Stimulated activated CD4-positive, alpha-beta T cell treated with anti-CD3 and anti-CD28 coated beads, Interleukin-1b, Interleukin-23, amount 100 ng/mL, for 48 hours (primary cell): ENCODE measurements at regions not wholly inside any gene's neighbourhood (a gene's known extent, or its start where the extent isn't known, plus 50 kb on each side); places are given as distances from the start of the nearest gene placed in this dataset.

Experiments
- DNase-seq: peaks from one replicate; pipeline ENCODE4 v3.0.0-alpha.2; 2020

DNA sequence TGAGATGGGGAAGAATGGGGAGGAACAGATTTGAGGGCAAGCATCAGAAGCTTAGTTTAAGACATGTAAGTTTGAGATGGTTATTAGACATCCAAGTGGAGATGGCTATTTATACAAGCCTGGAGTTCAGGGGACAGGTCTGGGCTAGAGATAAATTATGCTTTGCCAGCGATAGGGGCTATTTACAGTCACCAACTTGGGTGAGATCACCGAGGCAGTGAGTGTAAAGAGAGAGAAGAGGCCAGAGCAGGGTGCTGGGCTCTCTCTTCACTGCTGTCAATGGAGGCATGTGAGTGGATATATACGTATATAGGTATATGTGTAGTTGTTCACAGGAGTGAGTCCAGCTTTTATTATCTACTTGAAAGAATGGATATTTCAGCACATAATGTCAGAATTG, 81.0 kb downstream of the QPCT start:
- DNase-seq, result no peak

GRCh38 chr2:37427241-37427640, 82.8 kb downstream of the QPCT start:
- DNase-seq, result no peak

GRCh38 chr2:37436323-37436722, 91.9 kb downstream of the QPCT start:
- no peak for DNase-seq

GRCh38 chr2:37439131-37439642, 94.8 kb downstream of the QPCT start:
- DNase-seq, result no peak

GRCh38 chr2:37441055-37441454, 96.6 kb downstream of the QPCT start:
- DNase-seq, result no peak

- DNase-seq, result no peak
Measured at GRCh38 chr2:37443082-37443481, 98.7 kb downstream of the QPCT start.

DNA sequence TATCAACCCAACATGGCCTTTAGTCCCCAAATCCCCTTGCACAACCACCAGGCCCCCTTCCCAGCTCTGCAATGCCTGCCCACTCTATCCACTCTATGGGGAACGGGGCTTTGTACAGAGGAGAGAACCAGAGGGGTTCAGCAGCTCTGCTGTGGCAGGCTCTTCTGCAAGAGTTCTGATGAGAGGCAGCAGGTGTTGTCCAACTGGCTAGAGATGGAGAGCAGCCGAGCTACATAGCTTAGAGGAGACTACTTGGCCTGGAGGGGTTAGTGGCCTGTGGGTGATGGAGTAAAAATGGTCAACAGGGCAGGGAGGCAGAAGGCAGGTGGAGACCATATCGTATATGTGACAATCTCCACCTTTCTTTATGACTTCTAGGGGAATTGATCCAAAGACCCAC, 103.0 kb downstream of the QPCT start:
- DNase-seq, result no peak

- no peak for DNase-seq
Measured at GRCh38 chr2:37448342-37449120, 104.1 kb downstream of the QPCT start.

DNA sequence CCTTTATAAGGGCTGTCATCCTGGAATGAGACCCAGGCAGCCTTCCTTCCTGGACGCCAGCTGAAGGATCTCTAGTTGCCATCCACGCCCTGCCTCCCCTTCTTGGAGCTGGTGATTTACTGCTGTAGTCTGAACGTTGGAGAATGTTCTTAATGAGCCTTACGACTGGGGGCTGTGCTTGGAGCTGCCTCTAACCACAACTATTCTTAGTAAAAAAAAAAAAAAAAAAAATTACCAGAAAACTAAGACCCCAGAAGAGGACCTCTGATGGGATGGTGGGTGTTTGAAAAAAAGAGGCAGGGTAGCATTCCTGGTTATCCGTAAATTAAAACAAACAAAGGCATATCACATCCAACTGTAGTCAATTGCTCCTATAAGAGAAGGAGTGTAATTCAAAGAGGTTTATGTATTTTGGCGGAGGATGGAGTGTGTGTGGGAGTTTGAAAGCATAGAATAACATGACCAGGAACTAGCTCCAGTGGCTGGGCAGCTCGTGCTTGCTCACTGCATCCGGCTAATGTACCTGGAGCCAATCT, 105.4 kb downstream of the QPCT start:
- DNase-seq, result no peak

DNA sequence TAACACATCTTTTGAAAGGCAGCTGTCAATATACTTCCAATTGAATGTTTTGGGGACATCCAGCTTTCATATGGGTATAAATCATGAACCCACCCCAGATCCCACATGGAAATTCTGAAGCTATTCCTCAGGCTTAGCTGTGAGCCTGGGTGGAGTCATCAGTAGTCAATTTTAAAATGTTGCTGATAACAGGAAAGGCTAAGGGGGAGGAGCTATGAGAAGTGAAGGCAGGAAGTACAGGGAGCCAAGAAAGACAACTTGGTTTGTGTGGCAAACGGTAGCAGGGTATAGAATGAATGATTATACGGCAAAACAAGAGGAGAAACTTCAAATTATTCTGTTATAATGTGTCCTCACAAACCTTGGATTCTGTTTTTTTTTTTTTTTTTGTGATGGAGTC, 108.6 kb downstream of the QPCT start:
- no peak for DNase-seq

DNA sequence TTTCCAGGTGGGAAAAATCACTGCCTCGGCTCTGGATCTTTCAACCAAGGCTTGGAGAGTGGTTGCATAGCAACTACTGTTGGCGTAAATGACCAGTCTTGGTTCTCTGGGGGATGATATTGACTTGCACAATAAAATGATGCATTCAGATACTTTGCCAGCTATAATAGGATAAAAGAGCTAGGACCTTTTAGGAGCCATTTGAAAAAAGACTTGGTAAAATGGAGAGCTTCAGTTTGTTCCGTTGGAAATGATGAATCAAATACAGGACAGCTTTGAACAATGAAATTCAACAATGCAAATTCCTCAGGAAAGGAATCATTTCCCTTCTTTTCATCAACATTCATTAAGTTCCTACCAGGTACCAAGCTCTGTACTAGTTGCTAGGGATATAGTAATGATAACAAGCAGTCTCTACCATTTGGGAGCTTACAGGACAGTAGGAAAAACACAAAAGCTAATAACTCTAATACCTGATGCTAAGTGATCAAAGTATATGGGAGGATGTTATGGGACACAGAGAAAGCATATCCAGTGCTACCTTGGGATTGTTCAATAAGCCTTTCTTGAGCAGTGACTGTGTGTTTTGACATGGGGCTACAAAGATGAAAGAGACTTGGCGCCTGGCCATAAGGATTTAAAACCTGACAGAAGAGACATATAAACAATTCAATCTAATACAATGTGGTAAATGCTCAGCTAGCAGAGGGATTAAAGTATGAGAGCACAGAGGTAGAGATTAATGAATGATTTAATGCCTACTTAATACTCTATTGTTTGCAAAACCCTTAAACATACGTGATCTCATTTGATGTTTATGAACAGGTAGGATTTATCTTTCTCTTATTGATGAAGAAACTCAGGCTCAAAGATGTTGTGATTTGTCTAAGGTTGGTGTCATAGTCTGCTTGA, 110.7 kb downstream of the QPCT start:
- DNase-seq, result no peak

DNA sequence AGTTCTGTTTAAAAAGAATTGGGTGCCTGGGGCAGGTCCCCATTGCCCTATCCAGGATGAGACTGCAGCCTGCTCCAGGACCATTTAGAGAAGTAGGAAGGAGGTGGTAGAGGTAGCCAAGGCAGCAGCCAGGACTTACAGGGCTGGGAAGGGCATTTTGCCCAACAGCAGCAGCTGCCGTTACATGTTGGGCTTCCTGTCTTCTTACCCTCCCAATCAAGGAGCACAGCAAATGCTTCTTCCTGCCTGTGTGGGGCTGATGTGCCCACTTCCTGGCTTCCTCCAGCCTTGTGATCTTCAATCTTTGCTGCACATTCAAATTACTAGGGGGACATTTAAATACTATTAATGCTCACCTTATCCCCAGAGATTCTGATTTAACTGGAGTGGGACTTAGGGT, 112.0 kb downstream of the QPCT start:
- DNase-seq, result peak; percentile 9

GRCh38 chr2:37457401-37457901, 113.0 kb downstream of the QPCT start:
- DNase-seq, result no peak

DNA sequence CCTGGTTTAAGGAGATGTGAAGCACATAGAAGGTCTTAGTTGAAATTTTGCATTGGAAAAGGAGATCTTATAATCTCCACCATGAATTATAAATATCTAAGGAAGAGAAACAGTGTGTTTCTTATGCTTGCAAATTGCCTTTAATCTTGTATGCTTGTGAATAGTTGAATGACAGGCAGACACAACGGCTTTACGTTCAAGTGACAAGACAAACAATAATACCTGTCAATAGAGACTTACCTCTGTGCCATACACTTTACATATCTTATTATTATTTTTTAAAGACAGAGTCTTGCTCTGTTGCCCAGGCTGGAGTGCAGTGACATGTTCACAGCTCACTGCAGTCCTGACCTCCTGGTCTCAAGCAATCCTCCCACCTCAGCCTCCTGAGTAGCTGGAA, 113.7 kb downstream of the QPCT start:
- no peak for DNase-seq

DNA sequence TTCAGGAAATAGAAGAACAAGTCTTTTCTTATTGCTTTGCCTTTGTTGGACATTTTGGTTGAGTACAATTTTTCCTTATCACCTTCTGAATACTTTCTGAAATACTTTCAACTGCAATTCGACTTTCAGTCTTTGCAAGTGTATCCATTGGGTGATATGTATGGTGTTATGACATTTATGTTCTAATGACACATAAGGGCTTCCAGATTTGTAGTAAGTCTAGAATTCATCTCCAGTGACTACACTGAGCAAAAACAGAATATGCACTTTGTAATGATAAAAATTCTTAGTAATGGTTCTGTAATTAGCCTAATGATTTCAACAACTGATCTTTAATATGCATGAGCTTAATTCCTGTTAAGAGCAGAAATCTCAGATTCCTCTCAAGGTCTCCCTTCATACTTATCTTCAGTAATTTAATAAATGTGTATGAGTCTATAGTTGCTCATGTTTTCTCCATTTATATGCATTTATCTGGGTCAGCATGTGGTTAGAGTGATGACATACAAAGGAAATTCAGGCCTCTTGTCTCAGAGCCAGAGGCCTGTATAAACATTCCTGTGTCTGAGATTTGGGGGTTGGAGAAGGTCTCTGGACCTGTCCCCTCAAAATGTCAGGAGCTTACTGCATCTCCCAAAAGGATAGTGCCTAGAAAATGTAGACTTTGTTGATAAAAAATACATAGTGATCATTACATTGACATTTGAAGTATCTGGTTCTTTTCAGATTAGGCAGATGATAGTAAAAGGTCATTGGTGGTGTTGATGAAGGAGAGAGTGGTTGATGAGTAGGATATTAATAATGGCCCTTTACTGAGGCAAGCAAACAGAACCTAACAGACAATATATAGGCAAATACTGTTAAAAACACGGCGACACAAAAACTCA, 114.9 kb downstream of the QPCT start:
- DNase-seq, result no peak

- no peak for DNase-seq
Measured at GRCh38 chr2:37460896-37461229, 116.4 kb downstream of the QPCT start.

- no peak for DNase-seq
Measured at GRCh38 chr2:37464067-37464466, 119.6 kb downstream of the QPCT start.

DNA sequence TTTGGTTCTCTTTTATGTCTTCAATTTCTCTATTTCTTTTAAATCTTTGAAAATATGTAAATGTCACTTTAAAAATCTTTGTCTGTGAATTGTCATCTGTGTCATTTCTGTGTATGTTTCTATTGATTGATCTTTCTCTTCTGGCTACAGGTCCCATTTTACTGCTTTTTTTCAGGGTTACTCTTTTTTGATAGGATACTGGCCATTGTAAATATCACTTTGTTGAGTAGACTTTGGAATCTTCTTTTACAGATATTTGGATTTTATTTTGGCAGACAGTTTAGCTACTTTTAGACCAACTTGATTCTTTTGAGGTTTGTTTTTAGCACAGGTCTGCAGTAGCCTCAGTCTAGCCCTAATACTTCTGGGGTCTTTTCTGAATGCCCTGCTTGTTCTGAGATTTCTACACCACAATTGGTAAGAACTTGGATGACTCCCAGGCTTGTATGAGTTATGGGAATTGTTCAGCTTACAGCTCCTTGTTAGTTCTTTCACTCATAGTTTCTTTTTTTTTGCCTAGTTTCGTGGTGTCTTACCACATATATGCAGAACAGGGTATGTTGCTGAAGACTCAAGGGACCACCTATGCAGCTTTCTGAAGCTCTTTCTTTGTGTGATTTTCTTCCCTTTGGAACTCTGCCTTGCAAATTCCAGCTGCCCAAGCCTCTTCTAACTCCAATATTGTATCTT, 122.2 kb downstream of the QPCT start:
- DNase-seq, result no peak

GRCh38 chr2:37468170-37468569, 123.7 kb downstream of the QPCT start:
- no peak for DNase-seq

DNA sequence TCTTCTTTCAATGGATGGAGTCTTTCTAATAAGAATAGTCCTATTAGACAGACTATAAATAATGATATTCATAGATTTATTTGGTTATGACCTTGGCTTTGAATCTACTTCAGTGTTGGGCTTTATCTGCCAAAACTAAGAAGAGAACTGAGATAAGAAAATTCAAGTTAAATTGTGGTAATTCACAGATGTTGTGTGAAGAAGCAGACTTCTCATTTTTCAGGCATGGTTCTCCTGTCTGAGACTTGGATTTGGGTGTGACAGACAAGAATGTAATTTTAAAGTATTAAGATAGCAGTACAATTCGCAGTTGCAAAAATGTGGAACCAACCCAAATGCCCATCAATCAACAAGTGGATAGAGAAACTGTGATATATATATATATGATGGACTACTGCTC, 124.7 kb downstream of the QPCT start:
- DNase-seq, result no peak

DNA sequence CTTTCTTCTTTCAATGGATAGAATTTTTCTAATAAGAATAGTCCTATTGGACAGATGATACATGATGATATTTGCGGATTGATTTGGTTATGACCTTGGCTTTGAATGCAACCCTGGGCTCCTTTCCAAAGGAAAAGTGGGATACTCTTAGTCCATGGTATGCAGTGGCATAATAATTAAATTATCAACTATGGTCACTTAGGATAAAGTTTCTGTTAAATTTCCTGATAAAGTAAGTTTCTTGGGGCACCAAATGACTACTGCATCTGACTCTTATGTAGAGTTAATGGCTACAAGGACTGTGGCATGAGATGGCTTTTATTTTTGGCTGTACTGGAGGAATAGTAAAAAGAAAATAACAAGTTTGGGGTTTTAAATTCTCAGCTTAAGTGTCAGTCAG, 126.7 kb downstream of the QPCT start:
- no peak for DNase-seq

GRCh38 chr2:37471994-37472393, 127.6 kb downstream of the QPCT start:
- no peak for DNase-seq
